NB4 (cell line): ENCODE measurements at regions not wholly inside any gene's neighbourhood (a gene's known extent, or its start where the extent isn't known, plus 50 kb on each side); places are given as distances from the start of the nearest gene placed in this dataset.

Experiments
- MAX ChIP-seq: IDR thresholded peaks from 2 replicates; pipeline ENCODE4 v1.6.1; 2011; ENCODE audit warnings: low read depth, low read length
- POLR2A ChIP-seq: IDR thresholded peaks from 2 replicates; pipeline ENCODE4 v1.6.1; 2011; ENCODE audit warnings: mild to moderate bottlenecking; ENCODE audit not compliant: insufficient read length; ENCODE audit errors: extremely low read depth
- TF ChIP-seq, protein P1 (sequence below): IDR thresholded peaks from one replicate; pipeline ENCODE4 v1.5.1; 2012; ENCODE audit warnings: low read depth, low read length

DNA sequence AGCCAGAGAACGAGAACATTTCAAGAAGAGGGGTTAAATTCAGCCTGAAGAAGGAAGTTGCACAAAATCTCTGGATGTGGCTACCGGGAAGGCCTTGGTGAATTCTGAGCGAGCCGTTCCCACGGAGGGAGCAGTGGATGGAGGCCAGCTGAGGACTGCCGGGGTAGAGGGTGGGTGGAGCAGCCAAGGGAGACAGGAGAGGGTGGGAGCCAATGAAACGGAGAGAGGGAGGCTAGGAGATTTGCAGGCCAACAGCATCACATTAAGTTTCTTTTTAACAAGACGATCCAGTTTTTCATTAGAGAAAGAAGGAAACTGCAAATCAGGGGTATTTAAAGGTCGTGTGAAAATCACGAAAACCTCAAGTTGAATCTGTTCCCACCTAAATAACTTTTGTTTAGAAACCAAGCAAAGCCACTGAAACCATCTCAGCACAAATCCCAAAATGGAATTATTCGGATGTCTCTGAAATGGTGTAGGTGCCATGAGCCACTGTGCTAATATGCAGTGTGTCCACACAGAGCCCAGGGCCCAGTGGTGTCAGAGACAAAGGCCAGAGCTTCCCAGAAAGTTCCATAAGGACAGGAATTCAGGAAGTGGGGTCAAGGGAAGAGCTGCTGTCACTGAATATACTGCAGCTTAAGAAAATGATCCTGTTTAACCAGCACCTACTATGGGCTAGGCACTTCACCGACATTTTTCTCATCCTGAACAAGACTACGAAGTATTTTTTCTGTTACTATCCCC lies 59.7 kb upstream of the SLC35C1 start:
- TF ChIP-seq, protein P1, sequence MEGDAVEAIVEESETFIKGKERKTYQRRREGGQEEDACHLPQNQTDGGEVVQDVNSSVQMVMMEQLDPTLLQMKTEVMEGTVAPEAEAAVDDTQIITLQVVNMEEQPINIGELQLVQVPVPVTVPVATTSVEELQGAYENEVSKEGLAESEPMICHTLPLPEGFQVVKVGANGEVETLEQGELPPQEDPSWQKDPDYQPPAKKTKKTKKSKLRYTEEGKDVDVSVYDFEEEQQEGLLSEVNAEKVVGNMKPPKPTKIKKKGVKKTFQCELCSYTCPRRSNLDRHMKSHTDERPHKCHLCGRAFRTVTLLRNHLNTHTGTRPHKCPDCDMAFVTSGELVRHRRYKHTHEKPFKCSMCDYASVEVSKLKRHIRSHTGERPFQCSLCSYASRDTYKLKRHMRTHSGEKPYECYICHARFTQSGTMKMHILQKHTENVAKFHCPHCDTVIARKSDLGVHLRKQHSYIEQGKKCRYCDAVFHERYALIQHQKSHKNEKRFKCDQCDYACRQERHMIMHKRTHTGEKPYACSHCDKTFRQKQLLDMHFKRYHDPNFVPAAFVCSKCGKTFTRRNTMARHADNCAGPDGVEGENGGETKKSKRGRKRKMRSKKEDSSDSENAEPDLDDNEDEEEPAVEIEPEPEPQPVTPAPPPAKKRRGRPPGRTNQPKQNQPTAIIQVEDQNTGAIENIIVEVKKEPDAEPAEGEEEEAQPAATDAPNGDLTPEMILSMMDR: no peak
- no peak for TF ChIP-seq POLR2A
- TF ChIP-seq MAX: no peak
